H1 (cell line): ENCODE measurements at regions not wholly inside any gene's neighbourhood (a gene's known extent, or its start where the extent isn't known, plus 50 kb on each side); places are given as distances from the start of the nearest gene placed in this dataset.

Experiments
- CTCF ChIA-PET: fragments of 300-600 bp; sonication (Branson Sonifier 250); formaldehyde crosslinking; loops from one replicate; lab custom pipeline; 2021; ENCODE audit not compliant: partially characterized antibody; lab: Charles Lee
- POLR2A ChIA-PET: fragments of 300-600 bp; sonication (Branson Sonifier 250); formaldehyde crosslinking; loops from one replicate; lab custom pipeline; 2021; ENCODE audit warnings: inconsistent platforms; ENCODE audit not compliant: partially characterized antibody; lab: Charles Lee
- DNase-seq, 2 experiments: peaks; one replicate each; pipeline versions ENCODE4 v3.0.0 to v3.0.0-alpha.2; 2010 to 2022; ENCODE audit warnings: low spot score in 2 of 2, low read depth in 1 of 2, mixed read lengths in 1 of 2
- FAIRE-seq: peaks from 2 replicates; lab custom pipeline; 2011; peaks lifted over from hg19 to GRCh38; lab: Jason Lieb, UNC
- H2AFZ ChIP-seq: 2 replicates; pipeline ENCODE4 v1.8.1; 2012; ENCODE audit warnings: low read length, inconsistent platforms
- H2AK5ac ChIP-seq: 2 replicates; pipeline ENCODE4 v1.6.1; 2013; ENCODE audit warnings: low read depth, low read length
- H2BK120ac ChIP-seq: replicated peaks from 2 replicates; pipeline ENCODE3; 2013; ENCODE audit warnings: low read depth, low read length, inconsistent platforms
- H2BK12ac ChIP-seq: 2 replicates; pipeline ENCODE4 v1.6.1; 2013; ENCODE audit warnings: low read depth, low read length
- H2BK15ac ChIP-seq: 2 replicates; pipeline ENCODE4 v1.6.1; 2013; ENCODE audit warnings: low read length
- H2BK20ac ChIP-seq: 2 replicates; pipeline ENCODE4 v1.6.1; 2013; ENCODE audit warnings: low read length
- H2BK5ac ChIP-seq: 2 replicates; pipeline ENCODE4 v1.6.1; 2013; ENCODE audit warnings: low read depth, low read length
- H3K14ac ChIP-seq: 2 replicates; pipeline ENCODE4 v1.6.1; 2013; ENCODE audit warnings: inconsistent platforms; ENCODE audit not compliant: insufficient read length
- H3K18ac ChIP-seq: 2 replicates; pipeline ENCODE4 v1.6.1; 2013; ENCODE audit warnings: low read length; ENCODE audit errors: extremely low read depth
- H3K23ac ChIP-seq: 2 replicates; pipeline ENCODE4 v1.6.1; 2013; ENCODE audit warnings: inconsistent platforms; ENCODE audit not compliant: insufficient read length
- H3K23me2 ChIP-seq: 2 replicates; pipeline ENCODE4 v1.6.1; 2013; ENCODE audit warnings: low read depth, low read length
- H3K27ac ChIP-seq: 2 replicates; pipeline ENCODE4 v1.6.1; 2011; ENCODE audit warnings: low read depth, low read length, inconsistent platforms
- H3K27me3 ChIP-seq, 4 experiments: replicated peaks in 1 of 4; 1 replicate in 1 of 4; 2 replicates in 3 of 4; pipeline versions ENCODE4 v1.6.1 to v1.8.1; 2011 to 2013; ENCODE audit warnings: low read length in 3 of 4, mild to moderate bottlenecking in 3 of 4, inconsistent platforms in 2 of 4, mixed read lengths in 2 of 4, moderate library complexity in 1 of 4; ENCODE audit not compliant: control insufficient read depth in 3 of 4, insufficient read depth in 3 of 4; ENCODE audit errors: extremely low read depth in 1 of 4
- H3K36me3 ChIP-seq, 4 experiments: 2 replicates each; pipeline versions ENCODE4 v1.6.1 to v1.8.1; 2011 to 2013; ENCODE audit warnings: mild to moderate bottlenecking in 4 of 4, low read length in 3 of 4, moderate library complexity in 2 of 4, control low read depth in 1 of 4, inconsistent platforms in 1 of 4; ENCODE audit not compliant: insufficient read depth in 4 of 4, control insufficient read depth in 2 of 4
- H3K4ac ChIP-seq: replicated peaks from 2 replicates; pipeline ENCODE3; 2013; ENCODE audit warnings: low read length, low read depth, mixed read lengths, inconsistent platforms; ENCODE audit not compliant: insufficient read length
- H3K4me1 ChIP-seq, 4 experiments: replicated peaks in 1 of 4; 1 replicate in 1 of 4; 2 replicates in 3 of 4; pipeline versions ENCODE4 v1.6.1 to v1.8.1; 2011 to 2013; ENCODE audit warnings: low read length in 3 of 4, inconsistent platforms in 2 of 4, mixed read lengths in 1 of 4; ENCODE audit not compliant: insufficient read depth in 4 of 4, control insufficient read depth in 3 of 4
- H3K4me2 ChIP-seq, 2 experiments: 2 replicates each; pipeline versions ENCODE4 v1.6.1 to v1.8.1; 2011 to 2013; ENCODE audit warnings: low read depth in 2 of 2, low read length in 2 of 2, control low read depth in 1 of 2, inconsistent platforms in 1 of 2, mild to moderate bottlenecking in 1 of 2; ENCODE audit not compliant: insufficient read depth in 1 of 2
- H3K4me3 ChIP-seq, 4 experiments: fragments of 200-600, 300-600 bp in 1 of 4; sonication (generic), shearing (Covaris generic), sonication (Bioruptor Twin) in 1 of 4; 2 replicates each; pipeline versions ENCODE4 v1.5.1 to v1.8.1; 2011 to 2016; ENCODE audit warnings: low read length in 4 of 4, low read depth in 3 of 4, control low read depth in 2 of 4, inconsistent platforms in 2 of 4, mild to moderate bottlenecking in 2 of 4, mixed read lengths in 1 of 4, moderate library complexity in 1 of 4; ENCODE audit not compliant: insufficient read depth in 2 of 4; ENCODE audit errors: extremely low read depth in 1 of 4
- H3K56ac ChIP-seq: replicated peaks from 2 replicates; pipeline ENCODE3; 2013; ENCODE audit warnings: low read depth, mild to moderate bottlenecking, mixed read lengths, low read length, inconsistent platforms; ENCODE audit not compliant: insufficient read length
- H3K79me1 ChIP-seq: 2 replicates; pipeline ENCODE4 v1.6.1; 2013; ENCODE audit warnings: low read depth, low read length, control low read depth
- H3K79me2 ChIP-seq, 2 experiments: 2 replicates each; pipeline versions ENCODE4 v1.6.1 to v1.8.1; 2012 to 2013; ENCODE audit warnings: low read length in 2 of 2, mild to moderate bottlenecking in 2 of 2, inconsistent platforms in 1 of 2; ENCODE audit not compliant: insufficient read depth in 2 of 2, control insufficient read depth in 1 of 2
- H3K9ac ChIP-seq, 4 experiments: replicated peaks in 1 of 4; 1 replicate in 1 of 4; 2 replicates in 3 of 4; pipeline versions ENCODE4 v1.6.1 to v1.8.1; 2011 to 2013; ENCODE audit warnings: low read depth in 3 of 4, low read length in 3 of 4, control low read depth in 2 of 4, mild to moderate bottlenecking in 2 of 4, moderate library complexity in 2 of 4, inconsistent platforms in 1 of 4; ENCODE audit errors: extremely low read depth in 1 of 4
- H3K9me3 ChIP-seq, 2 experiments: 2 replicates each; pipeline versions ENCODE4 v1.6.1 to v1.8.1; 2012 to 2013; ENCODE audit warnings: mild to moderate bottlenecking in 2 of 2, moderate library complexity in 2 of 2, control low read depth in 1 of 2, inconsistent platforms in 1 of 2, low read depth in 1 of 2, low read length in 1 of 2, mixed read lengths in 1 of 2; ENCODE audit not compliant: insufficient read depth in 2 of 2
- H4K20me1 ChIP-seq, 2 experiments: replicated peaks in 1 of 2; 2 replicates each; pipeline versions ENCODE3 to v1.8.1; 2011 to 2013; ENCODE audit warnings: inconsistent platforms in 2 of 2, low read length in 2 of 2, mild to moderate bottlenecking in 1 of 2; ENCODE audit not compliant: insufficient read depth in 2 of 2, control insufficient read depth in 1 of 2
- H4K5ac ChIP-seq: 2 replicates; pipeline ENCODE4 v1.6.1; 2013; ENCODE audit warnings: low read length, low read depth, mixed read lengths, inconsistent platforms; ENCODE audit not compliant: insufficient read length
- H4K8ac ChIP-seq: 2 replicates; pipeline ENCODE4 v1.8.0; 2013; ENCODE audit warnings: mild to moderate bottlenecking, moderate library complexity, low read length, inconsistent platforms; ENCODE audit not compliant: insufficient read depth; ENCODE audit errors: extremely low read depth
- H4K91ac ChIP-seq: replicated peaks from 2 replicates; pipeline ENCODE3; 2013; ENCODE audit warnings: low read length, mixed read lengths, inconsistent platforms; ENCODE audit not compliant: insufficient read length
- BCL11A ChIP-seq, 2 experiments: IDR thresholded peaks; one replicate each; pipeline ENCODE4 v1.6.1; 2011; ENCODE audit warnings: low read depth in 2 of 2, low read length in 2 of 2, mild to moderate bottlenecking in 2 of 2
- BRCA1 ChIP-seq: IDR thresholded peaks from 2 replicates; pipeline ENCODE4 v1.6.1; 2012; ENCODE audit warnings: low read depth, low read length, improper control_type of control experiment
- CBX5 ChIP-seq: fragments of 300-800, 300-1000 bp; sonication (generic); IDR thresholded peaks from 2 replicates; pipeline ENCODE4 v1.7.1; 2016; ENCODE audit warnings: antibody characterized with exemption, low read length, low read depth
- CEBPB ChIP-seq: IDR thresholded peaks from 2 replicates; pipeline ENCODE4 v1.6.1; 2012; ENCODE audit warnings: low read depth, low read length
- CREB1 ChIP-seq: IDR thresholded peaks from 2 replicates; pipeline ENCODE4 v1.6.1; 2012; ENCODE audit warnings: inconsistent platforms
- FOSL1 ChIP-seq: IDR thresholded peaks from 2 replicates; pipeline ENCODE4 v1.6.1; 2011; ENCODE audit warnings: mild to moderate bottlenecking, low read depth, low read length, moderate library complexity; ENCODE audit not compliant: insufficient read depth
- KDM5A ChIP-seq: fragments of 200-600 bp; IDR thresholded peaks from 2 replicates; pipeline ENCODE4 v1.7.1; 2012; ENCODE audit warnings: mild to moderate bottlenecking, low read length, inconsistent platforms, mixed read lengths
- SIN3A ChIP-seq, 2 experiments: IDR thresholded peaks in 1 of 2; conservative IDR thresholded peaks in 1 of 2; 2 replicates each; pipeline ENCODE4 v1.6.1; 2011 to 2012; ENCODE audit warnings: low read length in 2 of 2, improper control_type of control experiment in 1 of 2, low read depth in 1 of 2, mild to moderate bottlenecking in 1 of 2
- SIRT6 ChIP-seq: IDR thresholded peaks from one replicate; pipeline ENCODE4 v1.7.1; 2012; ENCODE audit warnings: low read length, inconsistent platforms
- SP4 ChIP-seq: IDR thresholded peaks from 2 replicates; pipeline ENCODE4 v1.6.1; 2012; ENCODE audit warnings: low read length, inconsistent platforms
- SRF ChIP-seq: IDR thresholded peaks from 2 replicates; pipeline ENCODE4 v1.6.1; 2011; ENCODE audit warnings: mild to moderate bottlenecking, low read depth, low read length, moderate library complexity
- SUZ12 ChIP-seq: fragments of 200-600 bp; sonication (generic); IDR thresholded peaks from 2 replicates; pipeline ENCODE4 v1.6.1; 2012; ENCODE audit warnings: mild to moderate bottlenecking, inconsistent platforms, low read length, moderate library complexity, mixed read lengths
- USF2 ChIP-seq: IDR thresholded peaks from 2 replicates; pipeline ENCODE4 v1.6.1; 2011; ENCODE audit warnings: low read length, improper control_type of control experiment
- ZNF274 ChIP-seq: IDR thresholded peaks from 2 replicates; pipeline ENCODE4 v1.7.0; 2012; ENCODE audit warnings: low read length, borderline replicate concordance; ENCODE audit errors: extremely low read depth
- WGBS, 2 experiments: shearing (Covaris generic) in 1 of 2; methylation state at CpG; one replicate each; pipeline versions ENCODE4 v1.1.6 to v1.1.7; 2013 to 2015; ENCODE audit warnings: low lambda C conversion rate in 2 of 2, mixed read lengths in 2 of 2, inconsistent platforms in 1 of 2, low coverage in 1 of 2, missing lambda C conversion rate in 1 of 2; ENCODE audit not compliant: insufficient replicate concordance in 2 of 2, insufficient coverage in 1 of 2, insufficient read length in 1 of 2; ENCODE audit errors: extremely low coverage in 1 of 2, missing lambda C conversion rate in 1 of 2; 5-methylcytosine and 5-hydroxymethylcytosine counted together

GRCh38 chr1:195663549-195664280, 944.5 kb downstream of the KCNT2 start:
- TF ChIP-seq SIN3A (conservative IDR thresholded peaks at IDR 0.05 in 1 of 2, IDR thresholded peaks at IDR 0.05 in 1 of 2; ENCODE audit: low read depth in 1 of 2, low read length in 2 of 2) = no peak
- TF ChIP-seq USF2 = no peak
- no peak for TF ChIP-seq SUZ12
- no peak for TF ChIP-seq BCL11A (IDR thresholded peaks at IDR 0.05; ENCODE audit: low read depth in 2 of 2, low read length in 2 of 2)
- TF ChIP-seq ZNF274 = no peak
- TF ChIP-seq BRCA1 = no peak
- TF ChIP-seq SRF = no peak
- no peak for TF ChIP-seq SP4
- TF ChIP-seq CREB1 = no peak
- no peak for TF ChIP-seq CBX5
- no peak for TF ChIP-seq FOSL1
- no peak for TF ChIP-seq KDM5A
- no peak for TF ChIP-seq CEBPB
- no peak for TF ChIP-seq SIRT6
- TF ChIP-seq, all 59 proteins: peak for 0
- Histone ChIP-seq H3K27ac (no peak overlapping the region), H2BK5ac (no peak overlapping the region), H3K79me1 (no peaks in the 10 kb centered on the region), H3K23me2 (no peaks in the 10 kb centered on the region), H2AFZ (no peak overlapping the region), H2BK120ac (no peak overlapping the region), H3K79me2 (no peaks in the 10 kb centered on the region), H4K20me1 (no peaks in the 10 kb centered on the region), H4K8ac (no peak overlapping the region), H3K4me2 (no peak overlapping the region), H3K9ac (no peak overlapping the region), H3K27me3 (no peaks in the 10 kb centered on the region), H3K9me3 (no peaks in the 10 kb centered on the region), H3K18ac (no peak overlapping the region), H3K4me1 (no peaks in the 10 kb centered on the region), H2BK15ac (no peak overlapping the region), H3K4ac (no peak overlapping the region), H4K91ac (no peak overlapping the region), H3K14ac (no peak overlapping the region), H4K5ac (no peak overlapping the region), H2BK20ac (no peak overlapping the region), H2AK5ac (no peak overlapping the region), H3K4me3 (no peak overlapping the region), H3K36me3 (no peaks in the 10 kb centered on the region), H2BK12ac (no peak overlapping the region), H3K23ac (no peak overlapping the region), H3K56ac (no peak overlapping the region)
- ChIA-PET CTCF (interaction anchor here (0.7 kb wide), 2 partner anchors 1005 to 1047 kb away, joined by 4 read pairs; no protein-coding TSS in a partner anchor), POLR2A (no interaction called here)
- WGBS, 2 experiments = 97% methylated on average over 4 of the region's 4 CpGs; no CpG with 5 or more reads in 1 of the 2 experiments
- DNase-seq (no peak), FAIRE-seq (no peak)
